Pons (tissue), 1 donor: ENCODE measurements at regions not wholly inside any gene's neighbourhood (a gene's known extent, or its start where the extent isn't known, plus 50 kb on each side); places are given as distances from the start of the nearest gene placed in this dataset.
"Not testable (repeated sequence)": the region's sequence is repeated elsewhere in the genome, so short reads cannot be mapped to it uniquely, and the experiment has no call there.

ENCODE experiments used
- DNase-seq: peaks from one replicate; pipeline ENCODE4 v3.0.0-alpha.2; 2016; ENCODE audit warnings: low spot score

GRCh38 chr4:188738290-188738689 lies 599.0 kb downstream of the TRIML1 start:
- DNase-seq, result not testable (repeated sequence)

- not testable (repeated sequence) for DNase-seq
Measured at GRCh38 chr4:188740172-188740571, 600.9 kb downstream of the TRIML1 start.

GRCh38 chr4:188740791-188741190 lies 601.5 kb downstream of the TRIML1 start:
- not testable (repeated sequence) for DNase-seq

GRCh38 chr4:188754372-188755002 lies 615.2 kb downstream of the TRIML1 start:
- DNase-seq, result no peak

- DNase-seq, result no peak
Measured at GRCh38 chr4:188767496-188767895, 628.3 kb downstream of the TRIML1 start.

- no peak for DNase-seq
Measured at GRCh38 chr4:188778905-188779304, 639.7 kb downstream of the TRIML1 start.

GRCh38 chr4:188779581-188779980 lies 640.3 kb downstream of the TRIML1 start:
- no peak for DNase-seq

GRCh38 chr4:188780028-188780427 lies 640.8 kb downstream of the TRIML1 start:
- no peak for DNase-seq

GRCh38 chr4:188780686-188781085 lies 641.4 kb downstream of the TRIML1 start:
- DNase-seq, result no peak

- no peak for DNase-seq
Measured at GRCh38 chr4:188781655-188782054, 642.4 kb downstream of the TRIML1 start.

- DNase-seq, result no peak
Measured at GRCh38 chr4:188783175-188783574, 643.9 kb downstream of the TRIML1 start.

GRCh38 chr4:188783606-188784160 lies 644.4 kb downstream of the TRIML1 start:
- DNase-seq, result no peak

GRCh38 chr4:188796600-188796999 lies 657.4 kb downstream of the TRIML1 start:
- DNase-seq, result not testable (repeated sequence)

GRCh38 chr4:188797011-188797410 lies 657.8 kb downstream of the TRIML1 start:
- not testable (repeated sequence) for DNase-seq

- DNase-seq, result no peak
Measured at GRCh38 chr4:188804861-188805260, 665.6 kb downstream of the TRIML1 start.

GRCh38 chr4:188811121-188811520 lies 671.9 kb downstream of the TRIML1 start:
- DNase-seq, result no peak

GRCh38 chr4:188812644-188813043 lies 673.4 kb downstream of the TRIML1 start:
- no peak for DNase-seq

GRCh38 chr4:188818300-188818699 lies 679.1 kb downstream of the TRIML1 start:
- no peak for DNase-seq

GRCh38 chr4:188819233-188819632 lies 680.0 kb downstream of the TRIML1 start:
- DNase-seq, result no peak

GRCh38 chr4:188821500-188821899 lies 682.3 kb downstream of the TRIML1 start:
- no peak for DNase-seq

GRCh38 chr4:188822698-188823097 lies 683.5 kb downstream of the TRIML1 start:
- DNase-seq, result no peak

- no peak for DNase-seq
Measured at GRCh38 chr4:188824553-188824952, 685.3 kb downstream of the TRIML1 start.

- no peak for DNase-seq
Measured at GRCh38 chr4:188826393-188826792, 687.2 kb downstream of the TRIML1 start.

- no peak for DNase-seq
Measured at GRCh38 chr4:188839704-188840103, 700.5 kb downstream of the TRIML1 start.
